HG02884 (cell line): ENCODE measurements at regions not wholly inside any gene's neighbourhood (a gene's known extent, or its start where the extent isn't known, plus 50 kb on each side); places are given as distances from the start of the nearest gene placed in this dataset.
"Not testable (repeated sequence)": the region's sequence is repeated elsewhere in the genome, so short reads cannot be mapped to it uniquely, and the experiment has no call there.

Experiments
- ATAC-seq: cut with Tn5 transposase; IDR thresholded peaks from one replicate; pipeline ENCODE4 v1.9.1; 2021; ENCODE audit warnings: mild to moderate bottlenecking, moderate library complexity; ENCODE audit not compliant: unreplicated experiment

DNA sequence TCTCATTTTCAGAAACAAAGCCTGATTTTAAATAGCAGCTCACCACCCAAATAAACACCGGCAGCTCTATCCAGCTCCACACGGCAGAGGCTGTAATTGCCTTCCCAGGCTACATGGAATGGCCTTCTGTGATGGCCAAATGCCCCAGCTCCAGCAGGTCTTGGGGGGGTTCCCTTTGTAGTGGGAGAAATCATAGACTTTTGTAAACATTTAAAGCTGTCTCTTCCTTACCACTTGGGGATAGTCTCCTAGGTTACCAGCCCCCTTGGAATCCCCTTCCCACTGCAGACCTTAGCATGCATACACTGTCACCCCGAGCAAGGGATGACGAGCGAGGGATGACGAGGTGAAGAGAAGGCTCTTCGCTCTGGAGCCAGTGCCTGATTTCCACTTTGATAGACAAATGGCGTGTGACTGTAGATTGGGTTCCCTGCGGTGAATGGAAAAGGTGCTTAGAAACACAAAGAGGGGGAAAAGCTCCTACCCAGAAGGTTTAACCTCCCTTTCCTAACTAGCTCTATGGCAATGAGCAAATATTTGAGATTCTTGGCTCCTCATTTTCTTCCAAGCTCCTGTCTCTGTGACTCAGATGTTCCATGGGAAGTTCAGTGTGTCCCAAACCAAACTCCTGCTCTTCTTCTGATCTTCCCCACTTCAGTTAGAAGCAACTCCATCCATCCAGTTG is 108.0 kb upstream of the CADM1 start:
- no peak for ATAC-seq

GRCh38 chr11:115611343-115611742 is 107.1 kb upstream of the CADM1 start:
- no peak for ATAC-seq

DNA sequence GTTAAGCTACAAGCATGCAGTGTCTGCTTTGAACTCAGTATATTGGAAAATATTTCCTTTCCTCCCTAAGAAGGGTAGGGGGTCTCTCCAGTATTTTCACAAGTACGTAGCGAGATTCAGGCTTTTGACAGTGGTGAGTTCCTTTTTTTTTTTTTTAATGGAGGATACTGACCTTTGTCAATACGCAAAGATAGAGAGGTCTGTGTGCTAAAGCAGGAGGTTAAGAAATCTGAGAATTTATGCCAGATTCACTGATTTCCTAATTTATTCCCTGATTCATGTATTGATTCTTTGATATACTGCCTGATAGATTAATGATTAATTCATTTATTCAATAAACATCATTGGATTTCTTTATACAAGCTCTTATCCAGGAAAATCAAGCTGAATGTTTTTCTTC is 106.7 kb upstream of the CADM1 start:
- no peak for ATAC-seq

DNA sequence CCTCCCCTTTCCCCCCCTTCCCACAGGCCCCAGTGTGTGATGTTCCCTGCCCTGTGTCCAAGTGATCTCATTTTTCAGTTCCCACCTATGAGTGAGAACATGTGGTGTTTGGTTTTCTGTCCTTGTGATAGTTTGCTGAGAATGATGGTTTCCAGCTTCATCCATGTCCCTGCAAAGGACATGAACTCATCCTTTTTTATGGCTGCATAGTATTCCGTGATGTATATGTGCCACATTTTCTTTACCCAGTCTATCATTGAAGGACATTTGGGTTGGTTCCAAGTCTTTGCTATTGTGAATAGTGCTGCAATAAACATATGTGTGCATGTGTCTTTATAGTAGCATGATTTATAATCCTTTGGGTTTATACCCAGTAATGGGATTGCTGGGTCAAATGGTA is 106.0 kb upstream of the CADM1 start:
- not testable (repeated sequence) for ATAC-seq

DNA sequence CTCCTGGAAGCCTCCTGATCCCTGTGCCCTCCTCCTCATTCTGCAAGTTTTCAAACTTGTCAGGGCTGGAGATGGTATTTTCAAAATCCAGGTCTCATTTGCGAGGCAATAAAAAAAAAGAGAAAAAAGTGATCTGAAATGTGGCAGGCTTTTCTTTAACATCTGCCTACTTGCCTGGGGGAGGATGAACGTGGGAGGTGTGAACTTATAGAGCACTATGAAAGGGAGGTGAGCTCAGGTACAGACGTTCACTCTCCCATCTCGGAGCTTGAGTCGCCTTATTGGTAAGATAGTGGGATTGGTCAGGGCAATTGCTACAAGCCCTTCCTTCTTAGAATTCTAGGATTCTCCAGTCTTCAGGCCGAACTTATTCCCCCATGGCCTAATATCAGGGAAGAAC is 104.8 kb upstream of the CADM1 start:
- no peak for ATAC-seq

DNA sequence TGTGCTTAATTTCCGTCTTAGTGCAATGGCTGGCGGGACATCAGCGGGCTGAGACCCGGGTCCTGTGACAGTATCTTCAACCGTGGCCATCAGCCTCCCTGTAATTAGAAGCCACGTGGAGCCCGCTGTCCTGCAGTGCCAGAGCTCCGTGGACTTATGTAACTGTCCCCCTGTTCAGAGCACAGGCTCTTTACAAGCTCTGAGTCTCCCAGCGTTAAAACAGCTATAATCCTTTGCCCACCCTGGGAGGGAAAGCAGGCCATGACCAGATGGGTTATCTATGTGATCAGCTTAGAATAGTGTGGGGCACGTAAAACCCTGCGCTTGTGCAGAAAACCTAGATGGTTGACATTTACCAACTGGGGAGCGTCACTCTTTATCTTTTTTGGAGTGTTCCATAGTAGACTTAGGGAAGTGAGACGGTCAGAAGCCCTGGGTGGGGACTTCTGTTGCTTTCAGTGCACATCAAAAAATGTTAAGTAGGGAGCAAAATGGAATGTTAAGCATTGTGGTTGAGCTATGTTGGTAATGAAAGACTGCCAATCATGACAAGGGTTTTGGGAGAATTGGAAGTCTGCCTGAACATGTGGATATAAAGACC is 103.5 kb upstream of the CADM1 start:
- no peak for ATAC-seq

- ATAC-seq = no peak
These were observed 102.4 kb upstream of the CADM1 start for GRCh38 chr11:115606498-115607220.

GRCh38 chr11:115605871-115606497 is 101.8 kb upstream of the CADM1 start:
- no peak for ATAC-seq

GRCh38 chr11:115605397-115605796 is 101.2 kb upstream of the CADM1 start:
- not testable (repeated sequence) for ATAC-seq

GRCh38 chr11:115599125-115599524 is 94.9 kb upstream of the CADM1 start:
- no peak for ATAC-seq

DNA sequence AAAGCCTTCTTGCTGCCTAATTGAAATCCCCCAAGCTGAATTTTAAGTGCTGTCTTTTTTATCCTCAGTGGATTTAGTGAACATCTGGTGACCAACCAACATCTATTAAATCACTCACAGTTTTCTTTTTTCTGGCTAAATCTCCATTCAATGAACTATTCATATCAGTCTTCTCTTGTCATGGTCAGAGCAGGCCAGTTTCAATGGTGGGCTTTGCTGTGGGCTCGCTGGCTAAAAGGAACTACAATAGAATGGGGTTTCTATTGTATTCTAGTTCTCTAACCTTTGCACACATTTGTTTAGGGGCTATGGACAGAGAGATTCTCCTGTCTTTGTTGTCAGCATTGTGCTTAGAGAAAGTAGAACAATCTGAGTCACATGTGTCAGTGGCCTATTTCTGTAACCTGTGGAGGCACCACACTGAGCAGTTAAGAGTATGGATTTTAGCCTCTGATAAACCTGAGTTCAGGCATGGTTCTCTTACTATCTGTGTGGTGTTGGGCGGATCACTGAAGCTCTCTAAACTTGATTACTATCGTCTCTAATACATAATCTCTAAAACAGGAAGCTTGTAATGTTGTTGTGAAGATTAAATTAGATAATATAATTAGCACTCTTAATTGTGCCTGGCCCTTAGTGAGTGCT is 94.2 kb upstream of the CADM1 start:
- no peak for ATAC-seq

GRCh38 chr11:115591380-115591779 is 87.2 kb upstream of the CADM1 start:
- ATAC-seq = no peak

- ATAC-seq = no peak
These were observed 86.0 kb upstream of the CADM1 start for GRCh38 chr11:115590254-115590653.

- ATAC-seq = no peak
These were observed 83.6 kb upstream of the CADM1 start for GRCh38 chr11:115587718-115588342.

- ATAC-seq = peak; percentile 75
These were observed 81.3 kb upstream of the CADM1 start for GRCh38 chr11:115585361-115586024.

- no peak for ATAC-seq
These were observed 77.8 kb upstream of the CADM1 start for GRCh38 chr11:115581871-115582639.

- ATAC-seq = no peak
These were observed 76.9 kb upstream of the CADM1 start for GRCh38 chr11:115580927-115581680.

GRCh38 chr11:115580416-115580815 is 76.2 kb upstream of the CADM1 start:
- no peak for ATAC-seq
